CD4-positive, alpha-beta T cell (primary cell): ENCODE measurements at regions not wholly inside any gene's neighbourhood (a gene's known extent, or its start where the extent isn't known, plus 50 kb on each side); places are given as distances from the start of the nearest gene placed in this dataset.

ENCODE experiments used
- ATAC-seq: fragments of 200-7000 bp; cut with Tn5 transposase; one replicate; pipeline ENCODE4 v1.10.0; 2022; ENCODE audit warnings: mild to moderate bottlenecking; ENCODE audit not compliant: poor library complexity
- CTCF ChIA-PET: fragments of 350-600 bp; sonication (Branson Sonifier 250); formaldehyde crosslinking; loops from one replicate; lab custom pipeline; 2021; ENCODE audit warnings: antibody characterized with exemption, inconsistent platforms; lab: Charles Lee
- POLR2A ChIA-PET: fragments of 350-600 bp; sonication (Branson Sonifier 250); formaldehyde crosslinking; loops from one replicate; lab custom pipeline; 2021; ENCODE audit warnings: antibody characterized with exemption, inconsistent platforms; lab: Charles Lee
- DNase-seq, 14 experiments: peaks; one replicate each; pipeline ENCODE4 v3.0.0-alpha.2; 2013 to 2020; ENCODE audit warnings: mixed read lengths in 2 of 14
- H3K27ac ChIP-seq, 2 donors: one replicate each; pipeline versions ENCODE4 v1.5.1 to v1.7.0; 2013; ENCODE audit warnings: low read length in 2 of 2, low read depth in 1 of 2, mild to moderate bottlenecking in 1 of 2
- H3K27me3 ChIP-seq, 2 experiments: 1 replicate in 1 of 2; 2 replicates in 1 of 2; pipeline versions ENCODE4 v1.6.1 to v1.7.0; 2013; ENCODE audit warnings: low read length in 2 of 2, control low read depth in 1 of 2, mild to moderate bottlenecking in 1 of 2, moderate library complexity in 1 of 2; ENCODE audit not compliant: insufficient read depth in 2 of 2, control insufficient read depth in 1 of 2
- H3K36me3 ChIP-seq: one replicate; pipeline ENCODE4 v1.6.1; 2013; ENCODE audit warnings: low read length, control low read depth; ENCODE audit not compliant: insufficient read depth
- H3K4me1 ChIP-seq: one replicate; pipeline ENCODE4 v1.6.1; 2013; ENCODE audit warnings: low read length, control low read depth; ENCODE audit not compliant: insufficient read depth
- H3K4me3 ChIP-seq: one replicate; pipeline ENCODE4 v1.5.1; 2013; ENCODE audit warnings: mild to moderate bottlenecking, low read length, moderate library complexity
- H3K9me3 ChIP-seq, 2 experiments: 1 replicate in 1 of 2; 2 replicates in 1 of 2; pipeline versions ENCODE4 v1.6.1 to v1.7.0; 2013; ENCODE audit warnings: low read length in 2 of 2, mild to moderate bottlenecking in 2 of 2, control low read depth in 1 of 2, moderate library complexity in 1 of 2; ENCODE audit not compliant: control insufficient read depth in 1 of 2, insufficient read depth in 1 of 2
- H3K27ac Mint-ChIP-seq: one replicate; pipeline ENCODE4 v1.8.0; 2020; ENCODE audit warnings: mixed read lengths
- H3K27me3 Mint-ChIP-seq: one replicate; pipeline ENCODE4 v1.8.0; 2021; ENCODE audit warnings: mixed read lengths
- H3K36me3 Mint-ChIP-seq: one replicate; pipeline ENCODE4 v1.8.0; 2021; ENCODE audit warnings: low read depth, mixed read lengths
- H3K4me1 Mint-ChIP-seq: one replicate; pipeline ENCODE4 v1.8.0; 2021; ENCODE audit warnings: low read depth, mixed read lengths
- H3K4me3 Mint-ChIP-seq: one replicate; pipeline ENCODE4 v1.8.0; 2020; ENCODE audit warnings: mild to moderate bottlenecking, mixed read lengths
- H3K9me3 Mint-ChIP-seq: one replicate; pipeline ENCODE4 v1.8.0; 2020; ENCODE audit warnings: mixed read lengths
- intact Hi-C, 2 experiments: fragments of 100-400 bp; cut with DNase I in 1 of 2; cut with micrococcal nuclease in 1 of 2; formaldehyde crosslinking; loops; one replicate each; pipeline versions ENCODE4 v1.15.1 to v1.9.0; 2023 to 2025; cut with DNase I, micrococcal nuclease
- TF ChIP-seq, protein P1 (sequence below): fragments of 200-600 bp; IDR thresholded peaks from one replicate; pipeline ENCODE4 v1.8.0; 2022; ENCODE audit warnings: antibody characterized with exemption, mild to moderate bottlenecking

DNA sequence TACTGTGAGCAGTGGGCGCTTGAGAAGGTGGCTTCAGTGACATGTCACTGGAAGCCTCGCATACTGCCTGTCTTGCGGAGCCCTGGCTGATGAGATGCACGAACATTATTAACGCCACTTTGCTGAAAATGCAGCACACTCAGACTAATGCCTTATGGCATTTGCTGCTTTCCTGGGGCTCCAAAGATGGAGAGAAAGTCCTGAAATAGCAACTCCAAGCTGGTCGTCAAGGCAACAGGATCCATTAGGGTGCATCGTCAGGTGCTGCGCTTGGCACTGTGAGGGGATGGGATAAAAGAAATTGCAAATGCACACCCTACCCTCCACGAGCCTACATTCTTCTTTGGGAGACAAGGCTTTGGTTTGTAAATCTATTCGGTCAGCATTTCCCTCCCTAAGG lies 592.5 kb downstream of the TYW1 start:
- H3K9me3 ChIP-seq = peaks cover 12 to 26% of the 10 kb centered on the region in 2 experiments
- intact Hi-C loops = no loop called here
- no peak overlapping the region for H3K4me3 ChIP-seq
- no peak for DNase-seq
- H3K4me1 ChIP-seq = no peaks in the 10 kb centered on the region
- no peak for ATAC-seq
- no peak overlapping the region for H3K27ac Mint-ChIP-seq
- no peaks in the 10 kb centered on the region for H3K4me1 Mint-ChIP-seq
- TF ChIP-seq, protein P1, sequence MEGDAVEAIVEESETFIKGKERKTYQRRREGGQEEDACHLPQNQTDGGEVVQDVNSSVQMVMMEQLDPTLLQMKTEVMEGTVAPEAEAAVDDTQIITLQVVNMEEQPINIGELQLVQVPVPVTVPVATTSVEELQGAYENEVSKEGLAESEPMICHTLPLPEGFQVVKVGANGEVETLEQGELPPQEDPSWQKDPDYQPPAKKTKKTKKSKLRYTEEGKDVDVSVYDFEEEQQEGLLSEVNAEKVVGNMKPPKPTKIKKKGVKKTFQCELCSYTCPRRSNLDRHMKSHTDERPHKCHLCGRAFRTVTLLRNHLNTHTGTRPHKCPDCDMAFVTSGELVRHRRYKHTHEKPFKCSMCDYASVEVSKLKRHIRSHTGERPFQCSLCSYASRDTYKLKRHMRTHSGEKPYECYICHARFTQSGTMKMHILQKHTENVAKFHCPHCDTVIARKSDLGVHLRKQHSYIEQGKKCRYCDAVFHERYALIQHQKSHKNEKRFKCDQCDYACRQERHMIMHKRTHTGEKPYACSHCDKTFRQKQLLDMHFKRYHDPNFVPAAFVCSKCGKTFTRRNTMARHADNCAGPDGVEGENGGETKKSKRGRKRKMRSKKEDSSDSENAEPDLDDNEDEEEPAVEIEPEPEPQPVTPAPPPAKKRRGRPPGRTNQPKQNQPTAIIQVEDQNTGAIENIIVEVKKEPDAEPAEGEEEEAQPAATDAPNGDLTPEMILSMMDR = no peak
- POLR2A ChIA-PET = no interaction called here
- no peaks in the 10 kb centered on the region for H3K36me3 Mint-ChIP-seq
- H3K36me3 ChIP-seq = no peaks in the 10 kb centered on the region
- no peak overlapping the region for H3K27ac ChIP-seq
- CTCF ChIA-PET = no interaction called here
- H3K9me3 Mint-ChIP-seq = peaks cover 6% of the 10 kb centered on the region
- H3K27me3 ChIP-seq = no peaks in the 10 kb centered on the region
- no peak overlapping the region for H3K4me3 Mint-ChIP-seq
- no peaks in the 10 kb centered on the region for H3K27me3 Mint-ChIP-seq

- no peaks in the 10 kb centered on the region for H3K4me1 ChIP-seq
- no peak overlapping the region for H3K4me3 ChIP-seq
- POLR2A ChIA-PET = no interaction called here
- no peak for ATAC-seq
- peaks cover 12 to 26% of the 10 kb centered on the region in 2 experiments for H3K9me3 ChIP-seq
- no peak for DNase-seq
- H3K27ac ChIP-seq = no peak overlapping the region
- Mint-ChIP-seq H3K36me3 (no peaks in the 10 kb centered on the region), H3K4me3 (no peak overlapping the region), H3K9me3 (peaks cover 4% of the 10 kb centered on the region), H3K4me1 (no peaks in the 10 kb centered on the region), H3K27ac (no peak overlapping the region), H3K27me3 (no peaks in the 10 kb centered on the region)
- intact Hi-C loops = no loop called here
- no peaks in the 10 kb centered on the region for H3K36me3 ChIP-seq
- CTCF ChIA-PET = no interaction called here
- H3K27me3 ChIP-seq = no peaks in the 10 kb centered on the region
- TF ChIP-seq, protein P1 = no peak
These were observed 594.0 kb downstream of the TYW1 start for GRCh38 chr7:67590649-67591048.

DNA sequence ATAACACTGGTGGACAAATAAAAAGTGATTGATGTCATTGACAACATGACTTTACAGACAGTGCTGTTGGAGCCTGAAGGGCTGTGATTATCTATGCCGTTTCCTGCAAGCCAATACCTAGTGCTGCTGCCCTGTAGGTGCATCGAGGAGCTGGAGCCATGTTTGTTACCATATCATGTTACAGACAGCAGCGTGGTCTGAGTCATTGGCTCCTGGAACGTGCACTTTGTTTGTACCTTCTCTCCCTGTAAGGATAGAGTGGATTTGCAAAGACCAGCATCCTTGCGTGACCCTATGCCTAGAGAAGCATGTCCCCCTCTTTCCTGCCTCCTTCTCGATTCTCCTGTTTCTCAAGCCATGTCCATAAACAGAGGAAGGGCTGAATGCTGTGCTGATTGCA lies 597.2 kb downstream of the TYW1 start:
- Histone ChIP-seq H3K4me3 (no peak overlapping the region), H3K27me3 (no peaks in the 10 kb centered on the region), H3K9me3 (peaks cover under 1 to 11% of the 10 kb centered on the region in 2 experiments), H3K27ac (no peak overlapping the region), H3K36me3 (no peaks in the 10 kb centered on the region), H3K4me1 (no peaks in the 10 kb centered on the region)
- Mint-ChIP-seq H3K4me3 (no peak overlapping the region), H3K27ac (no peak overlapping the region), H3K36me3 (no peaks in the 10 kb centered on the region), H3K27me3 (no peaks in the 10 kb centered on the region), H3K4me1 (no peaks in the 10 kb centered on the region), H3K9me3 (peaks cover 5% of the 10 kb centered on the region)
- ChIA-PET POLR2A (no interaction called here), CTCF (no interaction called here)
- ATAC-seq (no peak), DNase-seq (no peak)
- intact Hi-C loops = no loop called here
- TF ChIP-seq, protein P1 = no peak
